Fibroblast of skin of right biceps (primary cell): ENCODE measurements at regions not wholly inside any gene's neighbourhood (a gene's known extent, or its start where the extent isn't known, plus 50 kb on each side); places are given as distances from the start of the nearest gene placed in this dataset.

Experiments used
- DNase-seq: peaks from one replicate; pipeline ENCODE4 v3.0.0-alpha.2; 2013

GRCh38 chr16:55242667-55243066 is 81.3 kb upstream of the IRX6 start:
- no peak for DNase-seq

DNA sequence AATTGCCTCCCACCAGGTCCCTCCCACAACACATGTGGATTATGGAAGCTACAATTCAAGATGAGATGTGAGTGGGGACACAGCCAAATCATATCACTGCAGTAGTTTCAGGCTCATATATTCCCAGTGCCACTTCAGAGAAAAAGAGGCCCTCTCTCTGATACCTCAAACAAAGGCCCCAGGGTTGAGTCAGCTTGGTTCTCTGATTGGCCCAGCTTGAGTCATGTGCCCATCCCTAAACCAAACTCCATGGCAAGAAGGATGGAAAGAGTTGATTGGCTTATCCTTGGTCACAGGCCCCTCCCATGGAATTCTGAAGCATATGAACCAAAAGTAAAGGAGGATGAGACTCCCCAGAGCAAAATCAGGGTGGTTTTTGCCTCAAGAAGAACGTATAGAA is 75.9 kb upstream of the IRX6 start:
- no peak for DNase-seq

GRCh38 chr16:55248494-55248893 is 75.5 kb upstream of the IRX6 start:
- DNase-seq: no peak

- DNase-seq: no peak
Measured at GRCh38 chr16:55249361-55249760, 74.6 kb upstream of the IRX6 start.

DNA sequence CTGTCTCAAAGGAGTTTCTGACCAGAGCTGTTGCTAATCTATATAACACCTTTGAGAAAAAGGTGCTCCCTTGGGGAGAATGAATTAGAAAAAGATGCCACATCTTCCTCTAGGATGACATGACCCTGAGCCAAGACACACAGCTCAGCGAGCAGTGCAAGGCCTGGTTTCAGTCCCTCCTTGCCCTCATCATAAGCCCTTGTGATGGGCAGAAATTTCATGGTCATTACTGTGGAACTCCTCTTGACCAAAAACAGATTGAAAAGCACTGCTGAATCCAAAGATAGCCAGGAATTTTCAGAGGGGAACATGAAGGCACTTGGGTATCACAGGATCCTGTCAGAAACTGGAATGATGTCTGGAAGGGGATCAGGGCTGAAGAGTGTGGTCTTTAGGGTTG is 74.1 kb upstream of the IRX6 start:
- no peak for DNase-seq

DNA sequence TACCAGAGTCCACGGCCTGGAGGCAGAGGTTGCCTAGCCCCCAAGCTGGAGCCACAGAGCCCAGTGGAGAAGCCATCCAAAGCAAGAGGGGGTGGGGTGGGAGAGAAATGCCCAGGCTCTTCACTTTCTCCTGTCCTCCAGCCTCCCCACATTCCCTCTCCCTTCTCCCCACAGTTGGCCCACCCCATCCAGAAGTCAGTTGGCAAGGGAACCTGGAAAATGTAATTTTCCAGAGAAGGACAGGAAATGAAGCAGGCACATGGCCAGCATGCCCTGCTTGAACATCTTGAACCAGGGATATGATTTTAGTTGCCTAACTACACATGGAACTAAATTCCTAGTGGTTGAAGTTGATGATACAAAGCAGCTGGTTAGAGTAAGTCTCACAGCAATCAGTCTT is 73.3 kb upstream of the IRX6 start:
- peak; percentile 18 for DNase-seq

DNA sequence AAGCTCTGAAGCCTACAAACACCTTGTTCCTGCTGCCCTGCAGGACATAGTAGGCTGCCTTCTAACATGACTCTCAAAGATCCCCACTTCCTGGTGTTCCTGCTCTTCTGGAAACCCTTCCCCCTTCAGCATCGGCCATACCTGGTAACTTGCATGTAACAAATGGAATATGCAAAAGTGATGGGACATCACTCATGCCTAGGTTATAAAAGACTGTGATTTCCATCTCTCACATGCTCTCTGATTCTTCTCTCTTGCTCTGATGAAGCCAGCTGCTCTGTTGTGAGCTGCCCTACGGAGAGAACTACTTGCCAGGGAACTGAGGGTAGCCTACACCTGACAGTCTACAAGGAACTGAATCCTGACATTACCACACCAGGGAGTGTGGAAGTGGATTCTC is 72.9 kb upstream of the IRX6 start:
- DNase-seq: no peak

GRCh38 chr16:55252577-55252976 is 71.4 kb upstream of the IRX6 start:
- no peak for DNase-seq

GRCh38 chr16:55253987-55254386 is 70.0 kb upstream of the IRX6 start:
- no peak for DNase-seq

DNA sequence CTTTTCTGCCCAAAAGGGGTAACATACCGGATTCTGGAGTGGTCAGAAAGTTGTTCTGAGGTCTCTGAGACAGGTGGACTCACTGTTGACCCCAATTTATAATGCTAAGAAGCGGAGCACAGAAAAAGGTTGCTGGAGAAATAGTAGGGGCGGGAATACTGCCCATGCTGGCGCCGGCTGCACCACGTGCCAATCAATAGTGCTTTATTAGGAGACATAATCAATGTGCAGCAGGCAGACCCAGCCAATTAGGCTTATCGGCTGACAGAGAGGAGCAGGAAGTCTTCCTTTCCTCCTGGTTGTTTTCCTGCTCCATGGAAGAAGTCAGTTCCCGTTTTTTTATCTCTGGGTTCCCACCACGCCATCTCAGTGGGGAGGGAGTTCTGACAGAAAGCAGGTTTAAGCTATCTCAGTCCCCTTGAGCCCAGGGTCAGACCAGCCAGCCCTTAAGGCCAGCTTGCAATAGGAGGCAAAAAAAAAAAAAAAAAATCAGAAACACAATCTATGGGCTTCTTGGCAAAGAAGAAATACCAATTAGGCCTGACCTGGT is 68.2 kb upstream of the IRX6 start:
- DNase-seq: no peak

DNA sequence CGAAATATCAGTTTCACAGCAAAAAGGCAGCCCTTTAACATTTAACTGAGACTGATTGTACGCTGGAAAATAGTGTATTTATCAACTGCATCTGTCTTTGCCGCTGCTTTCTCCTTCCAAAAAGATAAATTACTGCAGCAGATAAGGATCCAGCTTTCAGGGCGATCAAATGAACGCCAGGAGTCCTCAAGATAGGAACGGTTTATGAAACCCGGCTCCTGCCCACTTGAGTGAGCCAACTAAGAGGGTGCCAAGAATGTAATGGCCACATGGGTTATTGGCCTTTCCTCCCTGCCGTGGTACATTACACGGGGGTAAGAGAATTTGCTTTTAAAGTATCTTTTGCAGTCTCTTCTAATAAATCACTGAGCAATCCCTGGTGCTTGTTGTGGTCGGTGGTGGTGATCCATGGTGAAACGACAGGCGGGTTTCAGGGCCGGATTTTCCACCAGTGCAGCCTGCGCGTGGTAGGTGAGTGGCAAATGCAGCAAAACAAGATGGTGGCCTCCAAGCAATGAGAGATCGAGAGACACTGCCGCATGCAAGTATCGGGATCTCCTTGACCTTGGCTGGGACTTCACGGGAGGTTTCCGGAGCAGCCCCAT is 67.5 kb upstream of the IRX6 start:
- DNase-seq: no peak

GRCh38 chr16:55257966-55258613 is 65.9 kb upstream of the IRX6 start:
- peak; percentile 65 for DNase-seq

- DNase-seq: no peak
Measured at GRCh38 chr16:55261301-55261700, 62.7 kb upstream of the IRX6 start.

- DNase-seq: no peak
Measured at GRCh38 chr16:55263271-55264250, 60.4 kb upstream of the IRX6 start.

DNA sequence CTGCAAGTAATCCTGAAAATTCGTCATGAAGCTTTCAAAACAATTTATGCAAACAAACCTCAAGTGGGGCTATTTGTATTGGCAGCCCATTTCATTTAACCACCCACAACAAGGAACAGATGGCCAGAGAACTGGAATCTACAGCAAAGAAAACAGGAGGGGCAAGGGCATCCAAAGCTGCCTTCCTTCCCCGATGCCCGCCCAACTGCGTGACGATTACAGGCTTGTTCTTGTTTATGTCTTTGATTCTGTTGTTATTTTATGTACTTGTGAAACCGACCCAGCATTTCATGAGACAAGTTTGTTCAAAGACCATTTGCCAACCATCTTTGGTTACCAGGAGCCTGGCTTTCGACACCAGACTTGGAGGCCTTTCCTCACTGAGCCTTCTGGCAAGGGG is 59.1 kb upstream of the IRX6 start:
- peak; percentile 21 for DNase-seq

DNA sequence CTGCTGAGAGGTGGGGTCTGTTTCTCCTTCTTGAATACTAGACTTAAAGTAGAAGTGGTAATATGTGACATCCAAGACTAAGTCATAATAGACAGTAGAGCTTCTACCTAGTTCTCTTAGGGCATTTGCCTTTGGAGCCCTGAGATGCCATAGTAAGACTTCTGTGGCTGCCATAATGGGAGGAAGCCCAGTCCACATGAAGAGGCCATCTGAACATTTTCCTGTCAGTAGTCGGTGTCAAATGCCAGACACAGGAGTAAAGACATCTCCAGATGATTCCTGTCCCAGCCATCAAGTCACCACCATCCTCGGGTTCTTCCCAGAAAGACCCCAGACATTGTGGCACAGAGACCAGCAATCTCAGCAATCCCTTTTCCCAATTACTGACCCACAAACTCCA is 58.1 kb upstream of the IRX6 start:
- DNase-seq: no peak

DNA sequence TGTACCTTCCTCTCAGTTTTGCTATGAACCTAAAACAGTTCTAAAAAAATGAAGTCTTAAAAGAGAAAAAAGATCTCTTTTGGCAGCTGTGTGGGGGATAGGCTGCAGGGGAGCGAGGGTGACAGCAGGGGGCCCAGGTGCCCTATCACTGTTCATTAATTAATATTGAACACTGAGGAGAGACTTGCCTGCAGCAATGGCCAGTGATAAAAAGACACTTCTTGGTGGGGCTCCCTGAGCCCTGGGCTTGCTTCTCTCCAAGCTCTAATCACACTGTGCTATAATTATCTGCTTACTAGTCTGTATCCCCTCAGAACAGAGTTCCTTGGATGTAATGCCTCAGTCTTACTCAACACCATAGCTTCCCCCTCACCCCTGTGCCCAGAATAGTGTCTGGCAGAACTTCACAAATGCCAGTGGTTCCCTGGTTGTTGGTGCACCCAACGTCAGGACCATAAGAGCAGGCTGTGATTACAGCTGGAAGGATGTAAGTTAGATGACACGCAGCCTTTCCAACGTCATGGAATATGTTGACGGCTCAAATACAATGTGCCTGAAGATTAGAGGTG is 52.0 kb upstream of the IRX6 start:
- DNase-seq: no peak

DNA sequence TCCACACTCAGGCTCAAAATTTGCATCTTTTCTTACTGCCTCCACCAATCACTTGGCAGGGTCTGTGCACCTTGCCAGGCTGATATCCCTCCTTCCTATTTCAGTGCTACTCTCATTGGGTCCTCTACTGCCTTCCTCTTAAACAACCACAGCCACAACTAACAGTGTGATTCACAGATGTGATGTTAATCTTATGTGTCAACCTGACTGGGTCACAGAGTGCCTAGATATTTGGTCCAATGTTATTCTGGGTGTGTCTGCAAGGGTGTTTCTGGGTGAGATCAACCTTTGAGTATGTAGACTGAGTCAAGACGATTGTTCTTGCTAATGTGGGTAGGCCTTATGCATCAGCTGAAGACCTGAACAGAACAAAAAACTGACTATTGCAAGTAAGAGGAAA is 51.3 kb upstream of the IRX6 start:
- DNase-seq: no peak

- no peak for DNase-seq
Measured at GRCh38 chr16:55273356-55273755, 50.6 kb upstream of the IRX6 start.

DNA sequence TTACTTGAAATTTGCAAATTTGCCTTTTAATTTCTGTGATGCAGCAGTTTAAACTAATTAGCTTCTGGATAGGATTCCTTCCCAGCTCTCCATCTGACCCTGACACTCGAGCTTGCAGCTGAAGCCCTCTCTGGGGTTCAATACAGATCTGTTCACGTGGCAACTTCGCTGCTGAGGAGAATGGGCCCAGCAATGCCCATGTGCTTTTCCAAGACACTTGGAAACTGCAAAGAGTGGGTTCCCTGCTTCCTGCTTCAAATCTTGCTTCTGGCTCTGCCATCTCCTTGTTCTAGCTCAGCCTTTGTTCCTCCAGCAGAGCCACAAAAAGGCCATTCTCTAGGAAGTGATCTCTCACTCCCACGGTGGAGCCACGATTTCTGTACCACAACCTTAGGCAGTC is 50.0 kb upstream of the IRX6 start:
- DNase-seq: no peak
